ENCODE measurements at regions not wholly inside any gene's neighbourhood (a gene's known extent, or its start where the extent isn't known, plus 50 kb on each side); places are given as distances from the start of the nearest gene placed in this dataset.
"Not testable (repeated sequence)": the region's sequence is repeated elsewhere in the genome, so short reads cannot be mapped to it uniquely, and the experiment has no call there.

- peak in 1 of 11 donors; percentile 31 for DNase-seq (ENCODE audit: extremely low read depth in 1 of 11, low read depth in 9 of 11, low spot score in 4 of 11)
Measured at GRCh38 chr1:185488808-185489207, 171.8 kb upstream of the IVNS1ABP start.

DNA sequence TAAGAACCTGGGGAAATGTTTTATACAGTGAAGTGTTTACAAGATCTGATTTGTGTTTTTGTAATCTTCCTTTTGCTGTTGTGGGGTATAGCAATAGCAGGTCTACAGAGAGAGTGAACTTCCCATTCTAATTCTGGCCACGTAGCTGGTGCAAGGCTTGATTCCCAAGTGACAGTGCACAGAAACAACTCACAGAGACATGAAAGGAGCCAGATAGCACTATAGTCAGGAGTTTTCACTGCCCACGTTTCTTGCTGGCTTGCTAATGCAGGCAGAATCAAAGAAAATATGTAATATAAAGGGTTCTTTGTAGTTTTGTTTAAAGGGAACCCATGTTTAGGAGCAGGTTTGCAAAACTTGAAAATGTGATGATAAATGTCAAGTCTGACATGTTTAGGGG, 170.9 kb upstream of the IVNS1ABP start:
- no peak for DNase-seq (ENCODE audit: extremely low read depth in 1 of 11, low read depth in 9 of 11, low spot score in 4 of 11)

DNA sequence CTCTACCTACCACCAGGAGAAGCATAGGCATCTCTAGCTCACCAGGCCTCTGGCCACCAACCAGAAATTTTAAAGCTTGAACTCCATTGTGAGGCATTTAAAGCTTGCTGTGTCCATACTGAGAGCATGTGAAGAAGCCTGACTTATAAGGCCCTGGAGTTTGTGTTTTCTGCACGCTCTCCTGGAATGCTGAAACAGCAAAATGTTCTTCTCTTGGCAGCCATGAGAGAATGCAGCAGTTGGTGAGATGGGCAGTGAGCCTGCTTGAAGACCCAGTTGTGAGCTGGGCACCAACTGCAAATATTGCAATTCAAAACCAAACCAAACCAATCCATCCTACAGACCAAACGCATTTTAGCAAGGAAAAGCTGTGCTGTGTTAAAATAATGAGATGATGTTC, 170.0 kb upstream of the IVNS1ABP start:
- DNase-seq (ENCODE audit: extremely low read depth in 1 of 11, low read depth in 9 of 11, low spot score in 4 of 11) = no peak

DNA sequence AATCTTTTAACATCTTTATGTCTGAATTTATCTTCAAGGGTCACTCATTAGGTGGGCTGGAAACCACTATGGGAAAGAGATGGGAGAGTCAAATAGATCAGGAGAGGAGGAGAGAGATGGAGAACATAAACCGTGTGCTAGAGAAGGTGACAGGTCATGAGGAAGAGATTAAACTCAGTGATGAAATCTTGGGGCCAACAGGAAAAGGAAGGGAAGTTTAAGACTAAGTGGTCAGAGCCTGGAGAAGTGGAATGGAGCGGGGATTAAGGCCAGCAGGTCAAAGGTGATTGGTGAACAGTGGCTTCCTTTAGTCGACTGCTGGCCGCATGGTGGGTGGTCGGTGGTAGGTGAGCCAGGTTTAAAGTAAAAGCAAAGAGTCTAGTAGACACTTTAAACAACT, 169.3 kb upstream of the IVNS1ABP start:
- DNase-seq (ENCODE audit: extremely low read depth in 1 of 11, low read depth in 9 of 11, low spot score in 4 of 11) = no peak

GRCh38 chr1:185483664-185484450, 166.8 kb upstream of the IVNS1ABP start:
- no peak for DNase-seq (ENCODE audit: extremely low read depth in 1 of 11, low read depth in 9 of 11, low spot score in 4 of 11)

DNA sequence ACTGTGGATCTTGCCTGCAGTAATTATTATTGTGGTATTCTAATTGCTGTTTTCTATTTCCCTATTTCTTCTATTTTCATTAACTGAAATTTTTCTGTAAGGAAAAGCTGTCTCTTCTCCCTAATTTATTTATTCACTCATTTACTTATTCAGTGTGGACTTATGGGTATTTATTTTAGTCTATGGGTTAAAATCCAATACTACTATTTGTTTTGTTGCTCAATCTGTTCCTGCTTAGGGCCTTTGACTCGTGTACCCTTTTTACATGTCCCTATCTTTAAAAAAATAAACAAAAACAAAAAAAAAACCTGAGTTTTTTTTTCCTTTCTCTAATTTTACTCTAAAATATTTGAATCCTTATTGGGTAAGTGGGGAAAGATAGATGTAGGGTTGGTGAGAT, 166.2 kb upstream of the IVNS1ABP start:
- DNase-seq (ENCODE audit: extremely low read depth in 1 of 11, low read depth in 9 of 11, low spot score in 4 of 11) = no peak

GRCh38 chr1:185480545-185480944, 163.5 kb upstream of the IVNS1ABP start:
- DNase-seq (ENCODE audit: extremely low read depth in 1 of 11, low read depth in 9 of 11, low spot score in 4 of 11) = no peak

DNA sequence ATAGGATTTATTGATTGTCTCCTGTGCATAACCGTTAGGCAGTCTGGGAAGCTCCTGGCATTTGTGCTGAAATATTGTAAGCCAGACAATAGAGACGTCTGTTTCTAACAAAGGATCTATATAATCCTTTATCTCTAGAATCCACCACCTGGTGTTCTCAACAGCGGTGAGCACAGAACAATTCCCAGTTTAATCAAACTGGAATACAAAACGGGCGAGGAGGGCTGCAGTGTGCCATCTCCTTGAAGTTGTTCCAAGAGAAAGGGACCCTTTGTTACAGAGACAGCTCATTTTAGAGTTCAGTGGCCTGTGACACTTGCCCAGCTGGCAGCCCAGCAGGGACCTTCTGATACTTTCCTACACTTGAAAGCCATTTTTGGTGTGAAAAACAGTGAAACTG, 162.8 kb upstream of the IVNS1ABP start:
- no peak for DNase-seq (ENCODE audit: extremely low read depth in 1 of 11, low read depth in 9 of 11, low spot score in 4 of 11)

- DNase-seq (ENCODE audit: extremely low read depth in 1 of 11, low read depth in 9 of 11, low spot score in 4 of 11) = no peak
Measured at GRCh38 chr1:185478877-185479276, 161.8 kb upstream of the IVNS1ABP start.

DNA sequence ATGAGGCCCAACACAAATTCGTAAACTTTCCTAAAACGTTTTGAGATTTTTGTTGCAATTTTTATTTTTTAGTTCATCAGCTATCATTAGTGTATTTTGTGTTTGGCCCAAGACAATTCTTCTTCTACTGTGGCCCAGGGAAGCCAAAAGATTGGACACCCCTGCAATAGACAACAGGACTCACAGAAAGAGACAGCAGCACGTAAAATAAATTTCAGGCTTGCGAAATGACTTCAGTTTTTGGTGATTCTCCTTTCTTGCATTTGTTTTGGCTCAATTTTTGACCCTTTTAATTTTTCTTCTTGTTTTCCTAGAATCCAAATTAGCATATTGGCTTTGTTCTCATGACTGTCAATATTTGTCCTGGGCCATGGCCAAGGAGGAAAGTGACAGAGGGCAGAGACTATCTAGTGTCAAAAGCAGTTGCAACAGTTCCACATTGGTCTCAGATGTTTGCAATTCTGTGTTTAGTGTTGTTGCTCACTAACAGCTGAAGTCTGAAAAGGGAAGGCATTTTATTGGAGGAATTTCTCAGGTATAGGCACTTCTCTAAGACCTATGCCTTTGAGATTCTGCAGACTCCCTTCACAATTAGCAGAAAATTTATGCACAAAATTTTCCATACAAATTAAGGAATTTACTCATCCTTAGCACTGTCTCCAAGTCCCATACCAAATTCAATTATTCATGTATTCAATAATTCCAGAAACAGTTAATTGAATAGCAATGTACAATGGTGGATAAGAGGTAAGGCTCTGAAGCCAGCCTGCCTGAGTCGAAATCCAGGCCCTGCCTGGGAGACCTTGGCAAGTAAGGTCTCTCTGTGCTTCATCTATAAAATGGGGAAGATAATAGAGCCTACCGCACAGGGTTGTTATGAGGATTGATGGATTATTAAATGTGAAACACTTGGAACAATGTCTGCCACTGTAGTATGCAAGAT, 160.9 kb upstream of the IVNS1ABP start:
- peak in 1 of 11 donors; percentile 38 for DNase-seq (ENCODE audit: extremely low read depth in 1 of 11, low read depth in 9 of 11, low spot score in 4 of 11)

DNA sequence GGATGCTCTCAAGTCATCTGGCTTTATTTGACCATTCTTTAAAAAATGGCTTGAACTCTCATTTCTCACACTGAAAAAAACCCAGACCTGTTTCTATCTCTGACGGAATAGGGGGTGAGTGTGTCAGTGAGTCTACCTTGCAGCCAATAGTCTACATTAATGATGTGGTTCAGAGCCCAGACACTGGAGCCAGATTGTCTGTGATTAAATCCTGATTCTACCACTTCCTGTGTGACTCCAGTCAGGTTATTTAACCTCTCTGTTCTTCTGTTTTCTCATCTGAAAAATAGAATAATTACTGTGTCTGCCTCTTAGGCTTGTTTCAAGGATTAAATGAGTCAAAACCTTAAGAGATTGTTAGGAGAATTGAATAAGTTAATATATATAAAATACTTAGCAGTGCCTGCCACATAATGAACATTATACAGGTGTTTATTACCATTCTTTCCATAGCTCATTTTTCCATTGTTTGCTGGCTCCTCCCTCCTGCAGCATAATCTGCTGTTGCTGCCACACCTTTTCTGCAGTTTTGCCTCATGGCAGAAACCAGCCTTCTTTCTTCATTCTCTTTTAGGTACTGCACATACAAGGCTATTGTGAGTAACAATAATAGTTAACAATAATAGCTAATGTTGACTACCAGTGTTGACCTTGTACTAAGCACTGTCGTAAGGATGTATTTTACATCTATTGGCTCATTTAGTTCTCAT, 157.6 kb upstream of the IVNS1ABP start:
- DNase-seq (ENCODE audit: extremely low read depth in 1 of 11, low read depth in 9 of 11, low spot score in 4 of 11) = no peak

GRCh38 chr1:185473186-185473585, 156.1 kb upstream of the IVNS1ABP start:
- no peak for DNase-seq (ENCODE audit: extremely low read depth in 1 of 11, low read depth in 9 of 11, low spot score in 4 of 11)

GRCh38 chr1:185468626-185469025, 151.6 kb upstream of the IVNS1ABP start:
- no peak for DNase-seq (ENCODE audit: extremely low read depth in 1 of 11, low read depth in 9 of 11, low spot score in 4 of 11)

DNA sequence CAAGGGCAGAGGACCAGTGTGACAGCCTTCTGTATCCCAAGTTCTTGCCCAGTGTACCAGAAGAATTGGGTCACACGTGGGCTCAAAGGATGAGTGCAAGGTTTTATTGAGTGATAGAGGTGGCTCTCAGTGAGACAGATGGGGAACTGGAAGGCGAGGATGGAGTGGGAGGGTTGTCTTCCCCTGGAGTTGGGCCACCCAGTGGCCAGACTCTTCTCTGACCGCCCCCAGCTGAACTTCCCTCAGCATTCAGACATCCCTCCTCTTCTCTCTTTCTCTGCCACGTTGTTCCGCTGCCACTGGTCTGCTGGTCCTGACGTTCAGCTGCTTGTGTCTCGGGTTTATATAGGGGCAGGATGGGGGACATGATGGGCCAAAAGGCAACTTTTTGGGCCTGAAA, 150.1 kb upstream of the IVNS1ABP start:
- no peak for DNase-seq (ENCODE audit: extremely low read depth in 1 of 11, low read depth in 9 of 11, low spot score in 4 of 11)

- DNase-seq (ENCODE audit: extremely low read depth in 1 of 11, low read depth in 9 of 11, low spot score in 4 of 11) = no peak
Measured at GRCh38 chr1:185464777-185465176, 147.7 kb upstream of the IVNS1ABP start.

DNA sequence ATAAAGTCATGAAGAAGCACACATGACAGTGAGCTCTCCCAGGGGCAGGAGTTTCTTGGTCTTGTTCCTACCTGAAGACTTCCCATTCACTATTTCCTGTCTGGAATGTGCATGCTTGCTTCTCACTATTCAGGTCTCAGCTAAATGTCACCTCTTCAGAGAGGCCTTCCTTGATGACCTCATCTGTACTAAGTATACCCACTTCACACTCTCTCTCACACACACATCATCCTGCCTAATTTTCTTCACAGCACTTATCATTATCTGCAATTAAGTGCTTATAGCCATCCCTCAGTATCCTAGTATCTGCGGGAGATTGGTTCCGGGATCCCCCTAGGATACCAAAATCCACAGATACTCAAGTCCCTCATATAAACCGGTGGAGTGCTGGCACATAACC, 146.4 kb upstream of the IVNS1ABP start:
- no peak for DNase-seq (ENCODE audit: extremely low read depth in 1 of 11, low read depth in 9 of 11, low spot score in 4 of 11)

DNA sequence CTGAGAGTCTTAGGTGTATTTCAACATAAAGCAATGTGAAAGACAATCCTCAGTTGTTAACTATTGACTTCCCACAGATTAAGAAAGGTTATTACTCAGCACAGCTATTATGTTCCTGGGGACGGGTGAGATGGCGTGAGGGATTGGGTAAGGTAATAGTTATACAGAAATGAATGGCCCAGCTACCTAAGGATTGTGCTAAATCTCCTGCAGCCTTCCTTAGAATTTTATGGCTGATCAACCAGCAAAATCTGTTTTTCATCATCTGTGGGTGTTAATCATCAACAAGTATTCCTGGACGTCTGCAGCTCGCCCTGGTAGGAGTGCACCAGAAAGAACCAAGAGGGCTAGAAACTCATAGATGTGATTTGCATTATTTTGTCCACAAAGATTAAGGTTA, 146.0 kb upstream of the IVNS1ABP start:
- DNase-seq (ENCODE audit: extremely low read depth in 1 of 11, low read depth in 9 of 11, low spot score in 4 of 11) = no peak

- DNase-seq (ENCODE audit: extremely low read depth in 1 of 11, low read depth in 9 of 11, low spot score in 4 of 11) = not testable (repeated sequence)
Measured at GRCh38 chr1:185460723-185461122, 143.7 kb upstream of the IVNS1ABP start.

DNA sequence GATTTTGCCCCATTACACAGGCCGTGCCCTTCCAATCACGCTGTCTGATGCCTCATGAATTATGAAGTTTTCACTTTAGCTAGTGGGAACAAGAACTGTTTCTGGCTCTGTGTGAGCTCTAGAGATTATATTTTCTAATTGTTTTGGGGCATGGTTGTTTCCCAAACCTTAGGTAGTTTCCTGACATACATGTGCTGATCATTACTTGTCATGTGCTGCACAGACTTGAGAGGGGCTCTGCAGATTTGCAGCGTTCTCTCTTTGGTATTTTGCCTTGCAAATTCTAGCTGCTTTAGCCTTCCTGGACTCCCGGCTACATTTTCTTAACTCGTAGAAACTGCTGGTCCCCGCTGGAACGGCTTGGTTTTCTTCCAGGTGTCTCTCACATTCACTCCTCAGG, 142.1 kb upstream of the IVNS1ABP start:
- DNase-seq (ENCODE audit: extremely low read depth in 1 of 11, low read depth in 9 of 11, low spot score in 4 of 11) = no peak

DNA sequence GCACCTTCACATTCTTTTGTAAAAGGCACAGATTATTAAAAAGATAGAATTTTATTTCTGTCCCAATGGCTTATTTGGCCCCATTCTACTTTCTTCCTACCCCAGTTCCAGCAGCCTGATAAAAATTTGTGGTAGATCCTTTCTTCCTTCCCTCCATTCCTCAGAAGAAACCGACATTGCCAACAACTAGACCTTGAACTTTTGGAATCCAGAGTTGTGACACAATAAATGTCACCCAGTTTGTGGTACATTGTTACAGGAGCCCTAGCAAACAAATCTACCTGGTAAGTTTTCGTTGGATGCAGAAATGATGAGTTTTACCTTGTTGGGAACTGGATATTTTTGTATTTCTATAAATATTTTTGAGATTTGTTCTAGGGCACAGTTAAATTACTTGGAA, 141.6 kb upstream of the IVNS1ABP start:
- no peak for DNase-seq (ENCODE audit: extremely low read depth in 1 of 11, low read depth in 9 of 11, low spot score in 4 of 11)
